Keratinocyte (primary cell): ENCODE measurements at regions not wholly inside any gene's neighbourhood (a gene's known extent, or its start where the extent isn't known, plus 50 kb on each side); places are given as distances from the start of the nearest gene placed in this dataset.

Experiments used
- DNase-seq: peaks from one replicate; pipeline ENCODE4 v3.0.0-alpha.2; 2011; ENCODE audit warnings: low read depth, missing footprints, low spot score
- FAIRE-seq: peaks from 2 replicates; lab custom pipeline; 2011; peaks lifted over from hg19 to GRCh38; lab: Jason Lieb, UNC
- H2AFZ ChIP-seq: 2 replicates; pipeline ENCODE4 v1.6.0; 2012; ENCODE audit warnings: low read length, control low read depth, inconsistent platforms; ENCODE audit not compliant: control insufficient read depth
- H3K27ac ChIP-seq: 2 replicates; pipeline ENCODE4 v1.5.1; 2011; ENCODE audit warnings: low read length; ENCODE audit not compliant: control insufficient read depth, insufficient read depth
- H3K27me3 ChIP-seq: 3 replicates; pipeline ENCODE4 v1.6.0; 2011; ENCODE audit warnings: low read length; ENCODE audit not compliant: control insufficient read depth, insufficient read depth; ENCODE audit errors: extremely low read depth
- H3K36me3 ChIP-seq, 2 experiments: 2 replicates in 1 of 2; 3 replicates in 1 of 2; pipeline ENCODE4 v1.5.1; 2011; ENCODE audit warnings: low read length in 2 of 2, mild to moderate bottlenecking in 1 of 2; ENCODE audit not compliant: control insufficient read depth in 2 of 2, insufficient read depth in 2 of 2; ENCODE audit errors: extremely low read depth in 1 of 2
- H3K4me1 ChIP-seq: 3 replicates; pipeline ENCODE4 v1.5.1; 2011; ENCODE audit warnings: low read length; ENCODE audit not compliant: control insufficient read depth, insufficient read depth; ENCODE audit errors: extremely low read depth
- H3K4me2 ChIP-seq: 3 replicates; pipeline ENCODE4 v1.6.0; 2011; ENCODE audit warnings: low read depth, low read length; ENCODE audit not compliant: control insufficient read depth, insufficient read depth; ENCODE audit errors: extremely low read depth
- H3K4me3 ChIP-seq, 3 experiments: fragments of 200-600 bp in 1 of 3; sonication (generic) in 1 of 3; 2 replicates in 2 of 3; 3 replicates in 1 of 3; pipeline ENCODE4 v1.5.1; 2011 to 2016; ENCODE audit warnings: low read length in 3 of 3, mild to moderate bottlenecking in 3 of 3, control low read depth in 2 of 3, inconsistent platforms in 1 of 3, low read depth in 1 of 3, mixed read lengths in 1 of 3, mixed run types in 1 of 3, moderate library complexity in 1 of 3; ENCODE audit not compliant: control insufficient read depth in 2 of 3, insufficient read depth in 2 of 3; ENCODE audit errors: extremely low read depth in 1 of 3
- H3K79me2 ChIP-seq: 2 replicates; pipeline ENCODE4 v1.6.0; 2012; ENCODE audit warnings: low read length; ENCODE audit not compliant: control insufficient read depth, insufficient read depth
- H3K9ac ChIP-seq: 3 replicates; pipeline ENCODE4 v1.6.0; 2011; ENCODE audit warnings: low read length; ENCODE audit not compliant: control insufficient read depth, insufficient read depth; ENCODE audit errors: extremely low read depth
- H3K9me1 ChIP-seq: 3 replicates; pipeline ENCODE4 v1.6.0; 2011; ENCODE audit warnings: low read length; ENCODE audit not compliant: control insufficient read depth, insufficient read depth; ENCODE audit errors: extremely low read depth
- H3K9me3 ChIP-seq: 2 replicates; pipeline ENCODE4 v1.5.1; 2012; ENCODE audit warnings: low read depth, low read length; ENCODE audit not compliant: control insufficient read depth
- H4K20me1 ChIP-seq: 3 replicates; pipeline ENCODE4 v1.6.0; 2011; ENCODE audit warnings: low read length; ENCODE audit not compliant: control insufficient read depth, insufficient read depth; ENCODE audit errors: extremely low read depth
- EZH2 ChIP-seq: IDR thresholded peaks from one replicate; pipeline ENCODE4 v1.6.1; 2012; ENCODE audit warnings: inconsistent platforms, mild to moderate bottlenecking, low read length, moderate library complexity
- dilution Hi-C: fragments of 300-500 bp; cut with MboI; formaldehyde crosslinking; loops from one replicate; pipeline ENCODE4 v1.7.0; 2020; ENCODE audit warnings: low sequenced_read_pairs; ENCODE audit not compliant: extremely low pct_ligation_motif_present
- TF ChIP-seq, protein P1 (sequence below), 3 experiments: IDR thresholded peaks in 1 of 3; conservative IDR thresholded peaks in 1 of 3; optimal IDR thresholded peaks in 1 of 3; 2 replicates in 2 of 3; 3 replicates in 1 of 3; pipeline versions ENCODE3 to v1.5.1; 2011; ENCODE audit warnings: low read length in 3 of 3, mild to moderate bottlenecking in 3 of 3, moderate library complexity in 2 of 3, control low read depth in 1 of 3, inconsistent platforms in 1 of 3; ENCODE audit not compliant: insufficient read depth in 2 of 3; ENCODE audit errors: extremely low read depth in 1 of 3

DNA sequence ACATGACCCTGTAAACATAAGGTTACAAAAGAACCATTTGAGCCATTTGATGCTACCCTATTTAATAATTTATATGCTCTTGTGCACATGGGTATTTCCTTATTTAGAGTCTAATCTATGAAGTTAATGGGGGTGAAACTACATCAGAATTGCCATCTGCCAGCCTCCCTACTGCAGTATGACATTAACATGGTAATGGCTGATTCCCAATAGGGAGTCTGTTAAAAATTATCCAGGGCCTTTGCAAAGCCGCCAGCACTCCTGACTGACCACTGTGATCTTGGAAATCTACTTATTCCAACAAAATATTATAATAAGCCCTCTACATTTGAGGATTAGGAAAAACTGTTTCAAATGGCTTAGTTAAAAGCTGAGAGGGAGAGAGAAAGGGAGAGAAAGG lies 153.7 kb downstream of the CLCN4 start:
- Histone ChIP-seq H2AFZ (no peak overlapping the region), H3K4me1 (no peaks in the 10 kb centered on the region), H3K36me3 (no peaks in the 10 kb centered on the region), H3K4me3 (no peak overlapping the region), H3K27ac (no peak overlapping the region), H3K9me3 (no peaks in the 10 kb centered on the region), H3K4me2 (no peak overlapping the region), H3K9me1 (no peaks in the 10 kb centered on the region), H3K27me3 (no peaks in the 10 kb centered on the region), H4K20me1 (no peaks in the 10 kb centered on the region), H3K9ac (no peak overlapping the region), H3K79me2 (no peaks in the 10 kb centered on the region)
- dilution Hi-C loops, result no loop called here
- FAIRE-seq (no peak), DNase-seq (no peak)
- no peak for TF ChIP-seq EZH2
- TF ChIP-seq, protein P1, sequence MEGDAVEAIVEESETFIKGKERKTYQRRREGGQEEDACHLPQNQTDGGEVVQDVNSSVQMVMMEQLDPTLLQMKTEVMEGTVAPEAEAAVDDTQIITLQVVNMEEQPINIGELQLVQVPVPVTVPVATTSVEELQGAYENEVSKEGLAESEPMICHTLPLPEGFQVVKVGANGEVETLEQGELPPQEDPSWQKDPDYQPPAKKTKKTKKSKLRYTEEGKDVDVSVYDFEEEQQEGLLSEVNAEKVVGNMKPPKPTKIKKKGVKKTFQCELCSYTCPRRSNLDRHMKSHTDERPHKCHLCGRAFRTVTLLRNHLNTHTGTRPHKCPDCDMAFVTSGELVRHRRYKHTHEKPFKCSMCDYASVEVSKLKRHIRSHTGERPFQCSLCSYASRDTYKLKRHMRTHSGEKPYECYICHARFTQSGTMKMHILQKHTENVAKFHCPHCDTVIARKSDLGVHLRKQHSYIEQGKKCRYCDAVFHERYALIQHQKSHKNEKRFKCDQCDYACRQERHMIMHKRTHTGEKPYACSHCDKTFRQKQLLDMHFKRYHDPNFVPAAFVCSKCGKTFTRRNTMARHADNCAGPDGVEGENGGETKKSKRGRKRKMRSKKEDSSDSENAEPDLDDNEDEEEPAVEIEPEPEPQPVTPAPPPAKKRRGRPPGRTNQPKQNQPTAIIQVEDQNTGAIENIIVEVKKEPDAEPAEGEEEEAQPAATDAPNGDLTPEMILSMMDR (optimal IDR thresholded peaks at IDR 0.05 in 1 of 3, IDR thresholded peaks at IDR 0.05 in 1 of 3, conservative IDR thresholded peaks at IDR 0.05 in 1 of 3; ENCODE audit: extremely low read depth in 1 of 3, insufficient read depth in 2 of 3, low read length in 3 of 3), result no peak

DNA sequence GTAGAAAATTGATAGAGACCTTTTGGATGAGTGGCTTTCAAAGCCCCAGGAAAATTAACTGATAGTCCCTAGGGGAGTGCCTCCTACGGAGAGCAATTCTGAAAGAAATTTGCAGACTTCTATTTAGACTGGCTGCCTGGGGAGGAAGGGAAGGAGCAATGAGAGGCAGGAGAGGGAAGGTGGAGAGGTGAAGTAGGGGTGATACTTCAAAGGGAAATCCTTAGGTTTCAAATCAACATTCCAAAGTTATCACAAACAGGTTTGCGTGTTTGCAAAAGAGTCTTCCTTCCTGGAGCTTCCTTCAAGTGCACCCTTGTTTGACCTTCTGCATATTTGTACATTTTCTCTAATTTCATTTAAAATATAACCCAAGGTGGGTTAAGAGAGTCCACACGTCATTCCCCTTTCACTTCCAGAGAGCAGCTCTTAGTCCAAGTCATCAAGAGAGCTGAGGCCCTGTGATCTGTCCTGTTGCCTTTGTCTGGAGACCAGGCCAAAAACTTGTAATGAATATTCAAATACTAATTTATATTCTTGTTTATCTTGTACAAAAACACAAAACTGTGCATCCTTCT lies 157.8 kb downstream of the CLCN4 start:
- Histone ChIP-seq H3K9ac (no peak overlapping the region), H3K79me2 (no peaks in the 10 kb centered on the region), H3K27me3 (no peaks in the 10 kb centered on the region), H3K4me3 (no peak overlapping the region), H3K9me1 (no peaks in the 10 kb centered on the region), H3K4me2 (no peak overlapping the region), H3K27ac (no peak overlapping the region), H3K4me1 (no peaks in the 10 kb centered on the region), H2AFZ (no peak overlapping the region), H3K36me3 (no peaks in the 10 kb centered on the region), H3K9me3 (no peaks in the 10 kb centered on the region), H4K20me1 (no peaks in the 10 kb centered on the region)
- no peak for DNase-seq
- TF ChIP-seq EZH2, result no peak
- TF ChIP-seq, protein P1 (optimal IDR thresholded peaks at IDR 0.05 in 1 of 3, IDR thresholded peaks at IDR 0.05 in 1 of 3, conservative IDR thresholded peaks at IDR 0.05 in 1 of 3; ENCODE audit: extremely low read depth in 1 of 3, insufficient read depth in 2 of 3, low read length in 3 of 3), result no peak
- dilution Hi-C loops, result no loop called here
- no peak for FAIRE-seq
